ENCODE measurements at regions not wholly inside any gene's neighbourhood (a gene's known extent, or its start where the extent isn't known, plus 50 kb on each side); places are given as distances from the start of the nearest gene placed in this dataset.

DNA sequence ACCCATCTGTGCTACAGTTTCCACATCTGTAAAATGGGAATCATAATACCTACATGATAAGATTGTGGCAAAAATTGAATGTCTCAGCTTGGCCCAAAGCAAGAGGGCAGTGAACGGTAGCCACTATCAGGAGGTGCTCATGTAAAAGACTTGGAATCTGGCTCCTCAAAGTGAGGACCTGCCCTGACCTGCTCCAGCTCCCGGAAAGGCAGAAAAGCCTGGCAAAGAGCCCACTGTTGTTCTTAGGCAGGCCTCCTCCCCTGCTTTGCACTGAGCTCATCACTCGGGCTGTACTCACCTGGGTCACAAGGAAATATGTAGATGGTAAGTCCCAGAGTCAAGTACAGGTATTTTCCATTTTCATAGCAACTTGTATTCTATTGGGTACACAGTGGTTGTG, 250.7 kb upstream of the TBL1XR1 start:
- Histone ChIP-seq H3K27me3 (ENCODE audit: control insufficient read depth, insufficient read depth, low read length) (no peaks in the 10 kb centered on the region), H3K36me3 (ENCODE audit: control insufficient read depth, insufficient read depth, low read length) (no peaks in the 10 kb centered on the region), H3K4me3 (ENCODE audit: low read depth, low read length) (no peak overlapping the region)
- TF ChIP-seq, protein P1, sequence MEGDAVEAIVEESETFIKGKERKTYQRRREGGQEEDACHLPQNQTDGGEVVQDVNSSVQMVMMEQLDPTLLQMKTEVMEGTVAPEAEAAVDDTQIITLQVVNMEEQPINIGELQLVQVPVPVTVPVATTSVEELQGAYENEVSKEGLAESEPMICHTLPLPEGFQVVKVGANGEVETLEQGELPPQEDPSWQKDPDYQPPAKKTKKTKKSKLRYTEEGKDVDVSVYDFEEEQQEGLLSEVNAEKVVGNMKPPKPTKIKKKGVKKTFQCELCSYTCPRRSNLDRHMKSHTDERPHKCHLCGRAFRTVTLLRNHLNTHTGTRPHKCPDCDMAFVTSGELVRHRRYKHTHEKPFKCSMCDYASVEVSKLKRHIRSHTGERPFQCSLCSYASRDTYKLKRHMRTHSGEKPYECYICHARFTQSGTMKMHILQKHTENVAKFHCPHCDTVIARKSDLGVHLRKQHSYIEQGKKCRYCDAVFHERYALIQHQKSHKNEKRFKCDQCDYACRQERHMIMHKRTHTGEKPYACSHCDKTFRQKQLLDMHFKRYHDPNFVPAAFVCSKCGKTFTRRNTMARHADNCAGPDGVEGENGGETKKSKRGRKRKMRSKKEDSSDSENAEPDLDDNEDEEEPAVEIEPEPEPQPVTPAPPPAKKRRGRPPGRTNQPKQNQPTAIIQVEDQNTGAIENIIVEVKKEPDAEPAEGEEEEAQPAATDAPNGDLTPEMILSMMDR (IDR thresholded peaks at IDR 0.05; ENCODE audit: insufficient read depth, low read length, severe bottlenecking) = no peak
- FAIRE-seq = peak; percentile 90
- DNase-seq (ENCODE audit: low read depth) = peak; percentile 99

- no peak for DNase-seq (ENCODE audit: low read depth)
- Histone ChIP-seq H3K4me3 (ENCODE audit: low read depth, low read length) (no peak overlapping the region), H3K27me3 (ENCODE audit: control insufficient read depth, insufficient read depth, low read length) (no peaks in the 10 kb centered on the region), H3K36me3 (ENCODE audit: control insufficient read depth, insufficient read depth, low read length) (no peaks in the 10 kb centered on the region)
- TF ChIP-seq, protein P1 (IDR thresholded peaks at IDR 0.05; ENCODE audit: insufficient read depth, low read length, severe bottlenecking) = no peak
- no peak for FAIRE-seq
Observed at GRCh38 chr3:177448987-177449359, 251.7 kb upstream of the TBL1XR1 start.

DNA sequence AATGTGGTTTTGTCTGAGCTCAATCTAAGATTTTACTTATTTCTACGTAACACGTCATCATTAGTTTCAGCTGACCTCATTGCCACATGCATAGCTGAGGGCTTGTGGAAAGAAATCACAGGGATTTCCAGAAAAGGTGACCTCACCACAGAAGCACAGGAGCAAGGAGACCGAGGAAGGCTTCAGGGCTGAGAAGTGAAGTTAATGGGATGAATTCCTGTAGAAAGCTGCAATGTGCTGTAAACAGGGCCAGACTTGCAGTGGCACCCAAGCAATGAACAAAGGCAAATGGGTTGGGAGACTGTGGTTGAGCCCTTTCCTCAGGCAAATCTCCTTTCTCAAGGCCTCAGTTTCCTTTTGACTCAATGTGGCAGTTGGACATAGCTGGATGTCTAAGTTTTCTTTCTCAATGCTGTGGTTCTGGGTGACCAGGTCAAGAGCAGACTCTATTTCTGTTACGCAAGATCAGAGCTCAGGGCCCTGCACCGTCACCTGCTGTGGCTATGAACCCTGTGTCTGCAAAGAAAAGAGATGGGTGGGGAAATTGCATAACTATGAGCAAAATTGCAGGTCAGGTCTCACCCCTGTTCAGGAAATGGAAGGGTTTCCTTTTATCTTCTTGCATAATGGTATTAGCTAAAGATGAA, 252.2 kb upstream of the TBL1XR1 start:
- DNase-seq (ENCODE audit: low read depth) = peak; percentile 100
- no peak overlapping the region for H3K4me3 ChIP-seq (ENCODE audit: low read depth, low read length)
- H3K27me3 ChIP-seq (ENCODE audit: control insufficient read depth, insufficient read depth, low read length) = no peaks in the 10 kb centered on the region
- peak; percentile 77 for FAIRE-seq
- H3K36me3 ChIP-seq (ENCODE audit: control insufficient read depth, insufficient read depth, low read length) = no peaks in the 10 kb centered on the region
- TF ChIP-seq, protein P1 (IDR thresholded peaks at IDR 0.05; ENCODE audit: insufficient read depth, low read length, severe bottlenecking) = no peak

GRCh38 chr3:177451301-177451750, 254.0 kb upstream of the TBL1XR1 start:
- no peak for DNase-seq (ENCODE audit: low read depth)
- TF ChIP-seq, protein P1 (IDR thresholded peaks at IDR 0.05; ENCODE audit: insufficient read depth, low read length, severe bottlenecking) = no peak
- no peak for FAIRE-seq
- Histone ChIP-seq H3K27me3 (ENCODE audit: control insufficient read depth, insufficient read depth, low read length) (no peaks in the 10 kb centered on the region), H3K36me3 (ENCODE audit: control insufficient read depth, insufficient read depth, low read length) (no peaks in the 10 kb centered on the region), H3K4me3 (ENCODE audit: low read depth, low read length) (no peak overlapping the region)

DNA sequence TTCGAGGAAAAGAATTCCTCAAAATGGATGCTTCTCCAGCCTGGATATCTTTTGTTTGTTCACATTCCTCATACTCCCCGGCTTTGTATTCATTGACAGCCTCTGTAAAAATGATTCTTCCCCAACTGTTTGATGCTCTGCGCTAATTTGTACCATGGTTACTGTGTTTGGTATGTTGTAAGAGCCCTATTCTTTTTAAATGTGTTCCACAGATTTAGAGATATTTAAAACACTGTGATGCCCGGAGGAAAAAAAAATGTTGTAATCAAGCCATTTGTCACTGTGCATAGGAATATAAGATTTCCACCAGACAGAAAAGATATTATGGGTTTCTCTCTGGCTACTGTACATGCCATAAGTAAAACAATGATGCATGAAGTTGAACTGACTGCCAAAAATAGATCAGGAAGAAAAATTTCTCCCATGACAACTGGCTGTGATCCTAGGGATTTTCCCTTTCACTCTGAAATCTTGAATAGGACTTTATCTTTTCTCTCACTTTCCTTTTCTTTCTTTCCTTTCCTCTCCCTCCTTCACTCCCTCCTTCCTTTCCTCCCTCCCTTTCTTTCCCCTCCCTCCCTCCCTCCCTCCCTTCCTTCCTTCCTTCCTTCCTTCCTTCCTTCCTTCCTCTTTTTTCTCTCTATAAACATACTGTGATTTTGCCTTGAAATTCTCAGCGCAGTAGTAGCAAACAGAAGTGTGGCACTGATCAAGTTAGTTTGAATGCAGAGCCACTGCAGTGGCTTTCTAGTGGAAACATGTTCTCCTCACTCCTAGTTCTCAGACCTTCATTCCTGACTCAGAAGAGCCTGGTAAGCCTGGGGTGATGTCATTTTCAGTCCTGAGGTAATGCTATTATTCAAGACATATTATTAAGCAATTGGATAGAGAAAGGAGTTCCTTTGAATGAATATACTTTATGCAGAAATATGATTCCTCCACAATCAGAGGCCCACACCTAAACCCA, 254.9 kb upstream of the TBL1XR1 start:
- DNase-seq (ENCODE audit: low read depth) (peak; percentile 99), FAIRE-seq (no peak)
- Histone ChIP-seq H3K4me3 (ENCODE audit: low read depth, low read length) (no peak overlapping the region), H3K36me3 (ENCODE audit: control insufficient read depth, insufficient read depth, low read length) (no peaks in the 10 kb centered on the region), H3K27me3 (ENCODE audit: control insufficient read depth, insufficient read depth, low read length) (no peaks in the 10 kb centered on the region)
- TF ChIP-seq, protein P1 (IDR thresholded peaks at IDR 0.05; ENCODE audit: insufficient read depth, low read length, severe bottlenecking) = no peak
